Panc1 (cell line): ENCODE measurements at regions not wholly inside any gene's neighbourhood (a gene's known extent, or its start where the extent isn't known, plus 50 kb on each side); places are given as distances from the start of the nearest gene placed in this dataset.

Experiments
- CTCF ChIP-seq: fragments of 450-650 bp; IDR thresholded peaks from 2 replicates; pipeline ENCODE4 v1.5.1; 2017; ENCODE audit warnings: mild to moderate bottlenecking
- POLR2AphosphoS5 ChIP-seq: IDR thresholded peaks from 2 replicates; pipeline ENCODE4 v1.6.1; 2012; ENCODE audit warnings: mild to moderate bottlenecking, low read depth, low read length, moderate library complexity
- REST ChIP-seq, 2 experiments: IDR thresholded peaks; 2 replicates each; pipeline ENCODE4 v1.6.1; 2011 to 2012; ENCODE audit warnings: low read depth in 2 of 2, control low read depth in 1 of 2, low read length in 1 of 2, mild to moderate bottlenecking in 1 of 2, moderate library complexity in 1 of 2; ENCODE audit not compliant: insufficient read depth in 1 of 2

- TF ChIP-seq CTCF: no peak
- TF ChIP-seq REST (IDR thresholded peaks at IDR 0.05; ENCODE audit: insufficient read depth in 1 of 2, low read depth in 2 of 2, low read length in 1 of 2): no peak
- TF ChIP-seq POLR2AphosphoS5: no peak
Measured at GRCh38 chr2:116724550-116724949, 1089.9 kb upstream of the DDX18 start.
